Activated B cell treated with CpG ODN at 0.5 μM for 24 hours (primary cell): ENCODE measurements at regions not wholly inside any gene's neighbourhood (a gene's known extent, or its start where the extent isn't known, plus 50 kb on each side); places are given as distances from the start of the nearest gene placed in this dataset.

Experiments
- ATAC-seq: fragments of 200-7000 bp; cut with Tn5 transposase; one replicate; pipeline ENCODE4 v1.10.0; 2021; ENCODE audit warnings: low read depth, mild to moderate bottlenecking, moderate library complexity
- CTCF ChIA-PET: fragments of 350-600 bp; sonication (Branson Sonifier 250); formaldehyde crosslinking; loops from one replicate; lab custom pipeline; 2021; ENCODE audit warnings: antibody characterized with exemption; lab: Charles Lee
- POLR2A ChIA-PET: fragments of 350-600 bp; sonication (Branson Sonifier 250); formaldehyde crosslinking; loops from one replicate; lab custom pipeline; 2021; ENCODE audit warnings: antibody characterized with exemption; lab: Charles Lee
- DNase-seq: peaks from one replicate; pipeline ENCODE4 v3.0.0; 2022
- H3K27ac Mint-ChIP-seq: one replicate; pipeline ENCODE4 v1.8.0; 2020; ENCODE audit warnings: mixed read lengths
- H3K27me3 Mint-ChIP-seq: one replicate; pipeline ENCODE4 v1.8.0; 2021; ENCODE audit warnings: mixed read lengths
- H3K36me3 Mint-ChIP-seq: one replicate; pipeline ENCODE4 v1.8.0; 2021; ENCODE audit warnings: low read depth, mixed read lengths
- H3K4me1 Mint-ChIP-seq: one replicate; pipeline ENCODE4 v1.8.0; 2021; ENCODE audit warnings: mixed read lengths
- H3K4me3 Mint-ChIP-seq: one replicate; pipeline ENCODE4 v1.8.0; 2020; ENCODE audit warnings: mild to moderate bottlenecking, mixed read lengths
- H3K9me3 Mint-ChIP-seq: one replicate; pipeline ENCODE4 v1.8.0; 2020; ENCODE audit warnings: mixed read lengths
- intact Hi-C: fragments of 100-400 bp; cut with micrococcal nuclease; formaldehyde crosslinking; loops from one replicate; pipeline ENCODE4 v1.15.1; 2024
- TF ChIP-seq, protein P1 (sequence below): fragments of 200-600 bp; IDR thresholded peaks from one replicate; pipeline ENCODE4 v1.8.0; 2022; ENCODE audit warnings: antibody characterized with exemption, mild to moderate bottlenecking

DNA sequence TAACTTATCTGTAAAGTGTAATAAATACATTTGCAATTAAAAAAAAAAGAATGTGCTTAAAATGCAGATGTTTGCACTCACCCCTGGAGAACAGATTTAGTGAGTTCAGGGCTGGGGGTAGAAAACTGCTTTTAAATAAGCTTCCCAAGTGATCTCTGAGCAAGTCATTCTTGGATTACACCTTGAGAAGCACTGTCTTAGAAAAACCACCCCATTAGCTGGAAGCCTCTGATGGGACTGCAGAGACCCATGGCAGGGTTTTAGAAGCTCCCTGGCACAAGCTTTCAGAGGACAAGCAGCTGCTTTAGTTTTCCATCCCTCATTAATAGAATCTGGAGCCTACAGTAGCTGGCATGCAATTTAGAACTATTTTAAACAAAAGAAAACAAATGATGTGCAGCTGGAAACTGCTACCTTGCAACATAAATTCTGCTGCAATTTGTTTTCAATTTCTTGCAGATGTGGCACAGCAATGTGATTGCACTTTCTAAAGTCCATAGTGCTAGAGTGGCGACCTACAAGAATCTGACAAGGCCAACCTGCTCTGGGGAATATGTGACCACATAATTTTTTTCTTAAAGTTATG lies 141.5 kb downstream of the CDC42EP3 start:
- Mint-ChIP-seq H3K27ac (no peak overlapping the region), H3K27me3 (no peaks in the 10 kb centered on the region), H3K4me3 (no peak overlapping the region), H3K36me3 (no peaks in the 10 kb centered on the region), H3K4me1 (peaks cover 11% of the 10 kb centered on the region), H3K9me3 (no peaks in the 10 kb centered on the region)
- TF ChIP-seq, protein P1, sequence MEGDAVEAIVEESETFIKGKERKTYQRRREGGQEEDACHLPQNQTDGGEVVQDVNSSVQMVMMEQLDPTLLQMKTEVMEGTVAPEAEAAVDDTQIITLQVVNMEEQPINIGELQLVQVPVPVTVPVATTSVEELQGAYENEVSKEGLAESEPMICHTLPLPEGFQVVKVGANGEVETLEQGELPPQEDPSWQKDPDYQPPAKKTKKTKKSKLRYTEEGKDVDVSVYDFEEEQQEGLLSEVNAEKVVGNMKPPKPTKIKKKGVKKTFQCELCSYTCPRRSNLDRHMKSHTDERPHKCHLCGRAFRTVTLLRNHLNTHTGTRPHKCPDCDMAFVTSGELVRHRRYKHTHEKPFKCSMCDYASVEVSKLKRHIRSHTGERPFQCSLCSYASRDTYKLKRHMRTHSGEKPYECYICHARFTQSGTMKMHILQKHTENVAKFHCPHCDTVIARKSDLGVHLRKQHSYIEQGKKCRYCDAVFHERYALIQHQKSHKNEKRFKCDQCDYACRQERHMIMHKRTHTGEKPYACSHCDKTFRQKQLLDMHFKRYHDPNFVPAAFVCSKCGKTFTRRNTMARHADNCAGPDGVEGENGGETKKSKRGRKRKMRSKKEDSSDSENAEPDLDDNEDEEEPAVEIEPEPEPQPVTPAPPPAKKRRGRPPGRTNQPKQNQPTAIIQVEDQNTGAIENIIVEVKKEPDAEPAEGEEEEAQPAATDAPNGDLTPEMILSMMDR: no peak
- intact Hi-C loops: no loop called here
- CTCF ChIA-PET: interaction anchor here (0.6 kb wide), 1 partner anchor 211 kb away, joined by 3 read pairs; no protein-coding TSS in a partner anchor
- no peak for ATAC-seq
- DNase-seq: no peak
- POLR2A ChIA-PET: no interaction called here

DNA sequence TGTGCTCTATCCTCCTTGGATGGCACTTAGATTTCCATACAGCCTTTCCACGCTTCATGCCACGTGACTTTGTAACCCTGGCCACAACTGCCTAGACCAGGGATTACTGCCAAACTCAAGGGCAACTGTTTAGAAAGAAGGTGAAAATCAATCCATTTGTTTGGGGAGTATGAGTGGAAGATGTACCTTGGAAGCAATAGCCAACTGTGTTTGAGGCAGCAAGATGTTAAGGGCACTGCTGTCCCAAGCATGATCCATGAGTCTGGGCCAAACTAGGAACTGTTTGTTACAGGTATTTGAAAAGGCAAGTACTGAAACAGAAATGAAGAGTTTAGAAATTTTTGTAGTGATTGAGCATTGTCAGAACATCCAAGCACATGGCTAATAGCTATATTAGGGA lies 138.9 kb downstream of the CDC42EP3 start:
- no peaks in the 10 kb centered on the region for H3K27me3 Mint-ChIP-seq
- no peak overlapping the region for H3K27ac Mint-ChIP-seq
- H3K4me3 Mint-ChIP-seq: no peak overlapping the region
- ATAC-seq (no peak), DNase-seq (no peak)
- no peaks in the 10 kb centered on the region for H3K9me3 Mint-ChIP-seq
- TF ChIP-seq, protein P1: no peak
- CTCF ChIA-PET: no interaction called here
- peaks cover 5% of the 10 kb centered on the region for H3K4me1 Mint-ChIP-seq
- intact Hi-C loops: no loop called here
- POLR2A ChIA-PET: no interaction called here
- H3K36me3 Mint-ChIP-seq: peaks cover 2% of the 10 kb centered on the region

DNA sequence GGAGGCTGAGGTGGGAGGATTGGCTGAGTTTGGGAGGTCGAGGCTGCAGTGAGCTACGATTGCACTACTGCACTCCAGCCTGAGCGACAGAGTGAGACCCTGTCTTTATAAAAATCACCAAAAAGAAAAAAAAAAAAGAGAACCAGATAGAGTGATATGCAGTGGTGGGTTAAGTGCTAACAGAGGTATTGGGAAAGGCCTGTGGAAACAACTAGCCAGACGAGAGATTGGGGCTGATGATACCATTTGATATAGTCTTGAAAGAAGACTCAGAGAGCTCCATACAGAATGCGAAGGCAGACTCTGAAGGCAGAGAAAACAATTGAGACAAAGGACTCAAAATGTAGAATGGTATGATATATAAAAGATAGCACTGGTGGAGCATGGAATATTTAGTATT lies 134.1 kb downstream of the CDC42EP3 start:
- POLR2A ChIA-PET: interaction anchor here (0.5 to 0.7 kb wide), 2 partner anchors 55 to 107 kb away, joined by 4 to 5 read pairs; no protein-coding TSS in a partner anchor

DNA sequence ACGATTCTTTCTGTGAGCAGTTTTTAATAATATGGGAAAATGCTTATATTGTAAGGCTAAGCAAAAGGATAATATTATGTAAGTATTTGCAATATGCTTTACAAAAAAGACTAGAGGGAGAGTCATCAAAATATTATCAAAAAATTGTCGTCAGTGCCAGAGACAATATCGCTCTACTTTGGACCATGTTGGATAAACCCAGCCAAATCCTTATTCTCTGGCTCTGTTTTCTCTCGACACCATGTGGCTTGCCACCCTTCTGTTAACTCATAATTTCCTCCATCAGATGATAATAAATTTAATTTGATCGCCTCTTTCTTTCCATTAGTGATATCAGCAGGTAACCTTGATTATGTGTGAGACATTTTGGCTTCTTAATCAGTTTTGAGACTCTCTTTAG lies 129.9 kb downstream of the CDC42EP3 start:
- Mint-ChIP-seq H3K27me3 (no peaks in the 10 kb centered on the region), H3K4me3 (no peak overlapping the region), H3K36me3 (no peaks in the 10 kb centered on the region), H3K27ac (no peak overlapping the region), H3K4me1 (peaks cover 24% of the 10 kb centered on the region), H3K9me3 (peaks cover 2% of the 10 kb centered on the region)
- CTCF ChIA-PET: no interaction called here
- TF ChIP-seq, protein P1: no peak
- no peak for DNase-seq
- POLR2A ChIA-PET: no interaction called here
- intact Hi-C loops: no loop called here
- ATAC-seq: no peak

More for the DNA sequence above, 134.1 kb downstream of the CDC42EP3 start:
- Mint-ChIP-seq H3K36me3 (peaks cover 2% of the 10 kb centered on the region), H3K4me3 (no peak overlapping the region), H3K27ac (no peak overlapping the region), H3K9me3 (peaks cover 2% of the 10 kb centered on the region), H3K4me1 (no peaks in the 10 kb centered on the region), H3K27me3 (no peaks in the 10 kb centered on the region)
- intact Hi-C loops: loop anchor here (2.0 to 5.0 kb wide), 3 partner anchors 17 to 125 kb away; no protein-coding TSS in a partner anchor
- no peak for ATAC-seq
- CTCF ChIA-PET: interaction anchor here (0.6 kb wide), 1 partner anchor 147 kb away, joined by 3 read pairs; no protein-coding TSS in a partner anchor
- no peak for DNase-seq
- TF ChIP-seq, protein P1: no peak

DNA sequence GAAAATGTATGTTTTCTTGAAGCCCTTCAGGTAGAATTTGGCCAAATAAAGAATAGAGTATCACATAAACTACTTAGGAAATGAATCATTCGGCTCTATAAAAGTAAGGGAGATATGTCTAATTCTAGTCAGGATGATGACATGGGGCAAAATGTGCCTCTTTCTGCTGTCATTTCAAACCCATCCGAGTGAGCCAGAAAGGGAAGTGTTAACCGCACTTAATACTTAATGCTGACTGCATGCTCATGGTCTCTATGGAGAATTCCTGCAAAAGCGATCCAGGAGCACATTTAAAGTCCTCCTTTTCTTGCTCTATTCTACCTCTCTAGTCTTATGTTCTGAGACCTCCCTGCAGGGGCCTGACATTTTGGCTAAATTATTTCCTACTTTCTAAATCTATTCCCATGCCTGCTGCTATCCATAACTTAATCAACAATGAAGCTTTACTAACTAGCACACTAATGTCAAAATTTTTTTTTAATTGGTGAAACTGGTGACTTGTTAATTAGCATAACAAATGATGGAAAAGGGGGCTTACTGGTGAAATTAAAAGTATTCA lies 127.4 kb downstream of the CDC42EP3 start:
- Mint-ChIP-seq H3K27me3 (no peaks in the 10 kb centered on the region), H3K9me3 (peaks cover 2% of the 10 kb centered on the region), H3K4me3 (no peak overlapping the region), H3K4me1 (peaks cover 24% of the 10 kb centered on the region), H3K27ac (no peak overlapping the region), H3K36me3 (no peaks in the 10 kb centered on the region)
- CTCF ChIA-PET: no interaction called here
- intact Hi-C loops: no loop called here
- POLR2A ChIA-PET: no interaction called here
- ATAC-seq: no peak
- TF ChIP-seq, protein P1: no peak
- no peak for DNase-seq
